ENCODE measurements at regions not wholly inside any gene's neighbourhood (a gene's known extent, or its start where the extent isn't known, plus 50 kb on each side); places are given as distances from the start of the nearest gene placed in this dataset.
A peak's percentile ranks its signal among the peaks of the same experiment; 100 is the strongest.

DNA sequence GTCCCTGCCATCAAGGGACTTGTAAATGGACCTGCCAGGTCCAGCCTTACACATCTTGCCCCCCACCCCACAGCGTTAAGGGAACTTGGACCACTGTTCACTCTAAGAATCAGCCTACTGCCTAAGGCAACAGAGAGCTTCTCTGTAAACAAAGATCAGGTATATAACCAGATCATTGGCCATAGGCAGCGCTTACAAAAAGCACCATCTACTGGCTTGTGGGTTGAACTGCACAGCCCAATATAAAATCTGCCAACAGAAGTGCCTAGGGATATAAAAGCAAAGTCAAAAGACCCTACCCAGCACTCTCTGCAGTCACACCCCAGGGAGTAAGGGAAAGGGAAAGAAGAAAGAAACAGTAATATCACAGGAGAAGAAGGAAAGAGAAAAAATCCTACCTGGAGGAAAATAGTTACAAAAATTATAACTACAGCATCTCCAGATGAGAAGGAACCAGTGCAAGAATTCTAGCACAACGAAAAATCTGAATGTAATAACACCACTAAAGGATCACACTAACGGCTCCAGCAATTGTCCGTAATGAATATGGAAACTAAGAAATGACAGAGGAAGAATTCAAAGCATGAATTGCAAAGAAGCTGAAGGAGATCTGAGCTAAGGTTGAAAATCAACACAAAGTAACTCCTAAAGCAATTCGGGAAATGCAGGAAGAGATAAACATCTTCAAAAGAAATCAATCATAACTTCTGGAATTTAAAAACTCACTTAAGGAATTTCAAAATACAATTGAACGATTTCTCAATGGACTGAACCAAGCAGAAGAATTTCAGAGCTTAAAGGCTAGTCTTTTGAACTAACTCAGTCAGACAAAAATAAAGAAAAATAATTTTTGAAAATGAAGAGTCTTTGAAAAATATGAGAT lies 95.2 kb upstream of the PCED1B start:
- TF ChIP-seq, protein P1, sequence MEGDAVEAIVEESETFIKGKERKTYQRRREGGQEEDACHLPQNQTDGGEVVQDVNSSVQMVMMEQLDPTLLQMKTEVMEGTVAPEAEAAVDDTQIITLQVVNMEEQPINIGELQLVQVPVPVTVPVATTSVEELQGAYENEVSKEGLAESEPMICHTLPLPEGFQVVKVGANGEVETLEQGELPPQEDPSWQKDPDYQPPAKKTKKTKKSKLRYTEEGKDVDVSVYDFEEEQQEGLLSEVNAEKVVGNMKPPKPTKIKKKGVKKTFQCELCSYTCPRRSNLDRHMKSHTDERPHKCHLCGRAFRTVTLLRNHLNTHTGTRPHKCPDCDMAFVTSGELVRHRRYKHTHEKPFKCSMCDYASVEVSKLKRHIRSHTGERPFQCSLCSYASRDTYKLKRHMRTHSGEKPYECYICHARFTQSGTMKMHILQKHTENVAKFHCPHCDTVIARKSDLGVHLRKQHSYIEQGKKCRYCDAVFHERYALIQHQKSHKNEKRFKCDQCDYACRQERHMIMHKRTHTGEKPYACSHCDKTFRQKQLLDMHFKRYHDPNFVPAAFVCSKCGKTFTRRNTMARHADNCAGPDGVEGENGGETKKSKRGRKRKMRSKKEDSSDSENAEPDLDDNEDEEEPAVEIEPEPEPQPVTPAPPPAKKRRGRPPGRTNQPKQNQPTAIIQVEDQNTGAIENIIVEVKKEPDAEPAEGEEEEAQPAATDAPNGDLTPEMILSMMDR (IDR thresholded peaks at IDR 0.05; ENCODE audit: low read depth, low read length): peak; percentile 85
- no peak for TF ChIP-seq EZH2phosphoT487 (IDR thresholded peaks at IDR 0.05; ENCODE audit: low read depth)
